ENCODE measurements at regions not wholly inside any gene's neighbourhood (a gene's known extent, or its start where the extent isn't known, plus 50 kb on each side); places are given as distances from the start of the nearest gene placed in this dataset.

- H3K4me3 ChIP-seq: no peak overlapping the region
- no peak for DNase-seq
Observed at GRCh38 chr7:86008898-86009297, 634.8 kb upstream of the GRM3 start.

GRCh38 chr7:86006909-86007308 is 636.8 kb upstream of the GRM3 start:
- H3K9me3 ChIP-seq: no peaks in the 10 kb centered on the region
- no peaks in the 10 kb centered on the region for H3K36me3 ChIP-seq

More at GRCh38 chr7:86008898-86009297, 634.8 kb upstream of the GRM3 start:
- Histone ChIP-seq H3K9me3 (no peaks in the 10 kb centered on the region), H3K27me3 (no peaks in the 10 kb centered on the region), H3K36me3 (no peaks in the 10 kb centered on the region)

GRCh38 chr7:86002858-86003257 is 640.9 kb upstream of the GRM3 start:
- H3K36me3 ChIP-seq: no peaks in the 10 kb centered on the region
- DNase-seq: no peak
- H3K27me3 ChIP-seq: no peaks in the 10 kb centered on the region
- no peaks in the 10 kb centered on the region for H3K9me3 ChIP-seq
- H3K4me3 ChIP-seq: no peak overlapping the region

More at GRCh38 chr7:86006909-86007308, 636.8 kb upstream of the GRM3 start:
- no peak overlapping the region for H3K4me3 ChIP-seq
- H3K27me3 ChIP-seq: no peaks in the 10 kb centered on the region
- no peak for DNase-seq

- DNase-seq: no peak
- Histone ChIP-seq H3K4me3 (no peak overlapping the region), H3K27me3 (no peaks in the 10 kb centered on the region), H3K9me3 (no peaks in the 10 kb centered on the region), H3K36me3 (no peaks in the 10 kb centered on the region)
Observed at GRCh38 chr7:85997515-85997914, 646.2 kb upstream of the GRM3 start.

GRCh38 chr7:85995101-85995500 is 648.6 kb upstream of the GRM3 start:
- H3K36me3 ChIP-seq: no peaks in the 10 kb centered on the region
- H3K4me3 ChIP-seq: no peak overlapping the region
- no peaks in the 10 kb centered on the region for H3K9me3 ChIP-seq
- no peak for DNase-seq
- no peaks in the 10 kb centered on the region for H3K27me3 ChIP-seq

GRCh38 chr7:85980740-85981139 is 663.0 kb upstream of the GRM3 start:
- no peaks in the 10 kb centered on the region for H3K36me3 ChIP-seq
- H3K9me3 ChIP-seq: no peaks in the 10 kb centered on the region
- DNase-seq: no peak
- H3K4me3 ChIP-seq: no peak overlapping the region
- H3K27me3 ChIP-seq: no peaks in the 10 kb centered on the region

- Histone ChIP-seq H3K9me3 (no peaks in the 10 kb centered on the region), H3K36me3 (no peaks in the 10 kb centered on the region), H3K27me3 (no peaks in the 10 kb centered on the region), H3K4me3 (no peak overlapping the region)
- no peak for DNase-seq
Observed at GRCh38 chr7:85974176-85974575, 669.5 kb upstream of the GRM3 start.

GRCh38 chr7:85972504-85973141 is 671.1 kb upstream of the GRM3 start:
- no peaks in the 10 kb centered on the region for H3K9me3 ChIP-seq
- H3K27me3 ChIP-seq: no peaks in the 10 kb centered on the region
- H3K36me3 ChIP-seq: no peaks in the 10 kb centered on the region
- no peak overlapping the region for H3K4me3 ChIP-seq
- DNase-seq: no peak

GRCh38 chr7:85954961-85955360 is 688.7 kb upstream of the GRM3 start:
- no peak for DNase-seq
- Histone ChIP-seq H3K9me3 (no peaks in the 10 kb centered on the region), H3K27me3 (no peaks in the 10 kb centered on the region), H3K36me3 (no peaks in the 10 kb centered on the region), H3K4me3 (no peak overlapping the region)

GRCh38 chr7:85950871-85951270 is 692.8 kb upstream of the GRM3 start:
- H3K9me3 ChIP-seq: no peaks in the 10 kb centered on the region
- H3K4me3 ChIP-seq: no peak overlapping the region
- H3K36me3 ChIP-seq: no peaks in the 10 kb centered on the region
- no peaks in the 10 kb centered on the region for H3K27me3 ChIP-seq
- no peak for DNase-seq

- DNase-seq: no peak
- Histone ChIP-seq H3K4me3 (no peak overlapping the region), H3K36me3 (no peaks in the 10 kb centered on the region), H3K27me3 (no peaks in the 10 kb centered on the region), H3K9me3 (no peaks in the 10 kb centered on the region)
Observed at GRCh38 chr7:85950418-85950817, 693.3 kb upstream of the GRM3 start.

- no peaks in the 10 kb centered on the region for H3K36me3 ChIP-seq
- H3K4me3 ChIP-seq: no peak overlapping the region
- no peak for DNase-seq
- H3K9me3 ChIP-seq: no peaks in the 10 kb centered on the region
- no peaks in the 10 kb centered on the region for H3K27me3 ChIP-seq
Observed at GRCh38 chr7:85947767-85948166, 695.9 kb upstream of the GRM3 start.

- DNase-seq: no peak
- no peaks in the 10 kb centered on the region for H3K27me3 ChIP-seq
- H3K4me3 ChIP-seq: no peak overlapping the region
- H3K9me3 ChIP-seq: no peaks in the 10 kb centered on the region
- no peaks in the 10 kb centered on the region for H3K36me3 ChIP-seq
Observed at GRCh38 chr7:85940798-85941197, 702.9 kb upstream of the GRM3 start.

GRCh38 chr7:85931919-85932318 is 711.8 kb upstream of the GRM3 start:
- no peaks in the 10 kb centered on the region for H3K9me3 ChIP-seq
- H3K4me3 ChIP-seq: no peak overlapping the region
- no peak for DNase-seq
- no peaks in the 10 kb centered on the region for H3K27me3 ChIP-seq
- no peaks in the 10 kb centered on the region for H3K36me3 ChIP-seq

- no peak overlapping the region for H3K4me3 ChIP-seq
- H3K27me3 ChIP-seq: no peaks in the 10 kb centered on the region
- no peaks in the 10 kb centered on the region for H3K9me3 ChIP-seq
- H3K36me3 ChIP-seq: no peaks in the 10 kb centered on the region
- DNase-seq: no peak
Observed at GRCh38 chr7:85928500-85928899, 715.2 kb upstream of the GRM3 start.

- no peak for DNase-seq
- Histone ChIP-seq H3K4me3 (no peak overlapping the region), H3K27me3 (no peaks in the 10 kb centered on the region), H3K9me3 (no peaks in the 10 kb centered on the region), H3K36me3 (no peaks in the 10 kb centered on the region)
Observed at GRCh38 chr7:85927226-85927625, 716.5 kb upstream of the GRM3 start.

GRCh38 chr7:85924062-85924461 is 719.6 kb upstream of the GRM3 start:
- Histone ChIP-seq H3K36me3 (no peaks in the 10 kb centered on the region), H3K9me3 (no peaks in the 10 kb centered on the region), H3K4me3 (no peak overlapping the region), H3K27me3 (no peaks in the 10 kb centered on the region)
- no peak for DNase-seq

- H3K36me3 ChIP-seq: no peaks in the 10 kb centered on the region
- no peaks in the 10 kb centered on the region for H3K27me3 ChIP-seq
- H3K9me3 ChIP-seq: no peaks in the 10 kb centered on the region
- H3K4me3 ChIP-seq: no peak overlapping the region
- no peak for DNase-seq
Observed at GRCh38 chr7:85916016-85916415, 727.7 kb upstream of the GRM3 start.

GRCh38 chr7:85914437-85914836 is 727.6 kb upstream of the SEMA3D start:
- no peaks in the 10 kb centered on the region for H3K36me3 ChIP-seq
- H3K4me3 ChIP-seq: no peak overlapping the region
- no peak for DNase-seq
- no peaks in the 10 kb centered on the region for H3K27me3 ChIP-seq
- no peaks in the 10 kb centered on the region for H3K9me3 ChIP-seq

Data from MG63 (cell line).